Neural cell (in vitro differentiated cells): ENCODE measurements at regions not wholly inside any gene's neighbourhood (a gene's known extent, or its start where the extent isn't known, plus 50 kb on each side); places are given as distances from the start of the nearest gene placed in this dataset.

Experiments used
- H2AFZ ChIP-seq: fragments of 200-600, 300-800 bp; sonication (generic), shearing (Covaris generic); 2 replicates; pipeline ENCODE4 v1.6.0; 2014; ENCODE audit warnings: low read depth, mild to moderate bottlenecking, antibody characterized with exemption, low read length, moderate library complexity
- H3F3A ChIP-seq: fragments of 200-600 bp; shearing (Covaris generic); 2 replicates; pipeline ENCODE4 v1.6.1; 2016; ENCODE audit warnings: mild to moderate bottlenecking, moderate library complexity, mixed read lengths, antibody characterized with exemption, low read length; ENCODE audit not compliant: insufficient read depth, poor library complexity, severe bottlenecking
- H3K27ac ChIP-seq: fragments of 200-600, 300-800 bp; sonication (generic), shearing (Covaris generic); 2 replicates; pipeline ENCODE4 v1.5.1; 2014; ENCODE audit warnings: mild to moderate bottlenecking, low read length, moderate library complexity
- H3K27me3 ChIP-seq: fragments of 300-800, 200-600 bp; sonication (generic), shearing (Covaris generic); 2 replicates; pipeline ENCODE4 v1.6.0; 2014; ENCODE audit warnings: mild to moderate bottlenecking, low read depth, low read length, moderate library complexity; ENCODE audit not compliant: insufficient read depth
- H3K36me3 ChIP-seq: fragments of 300-800, 200-600 bp; sonication (generic), shearing (Covaris generic); 2 replicates; pipeline ENCODE4 v1.5.1; 2014; ENCODE audit warnings: mild to moderate bottlenecking, antibody characterized with exemption, low read length, moderate library complexity; ENCODE audit not compliant: insufficient read depth
- H3K4me2 ChIP-seq: fragments of 300-800, 200-600 bp; sonication (generic), shearing (Covaris generic); 2 replicates; pipeline ENCODE4 v1.6.0; 2014; ENCODE audit warnings: mild to moderate bottlenecking, low read length
- H3K4me3 ChIP-seq: fragments of 300-800, 200-600 bp; sonication (generic), shearing (Covaris generic); 2 replicates; pipeline ENCODE4 v1.5.1; 2014; ENCODE audit warnings: mild to moderate bottlenecking, low read length, moderate library complexity
- H3K79me2 ChIP-seq: fragments of 200-600 bp; shearing (Covaris generic); replicated peaks from 2 replicates; pipeline ENCODE4 v1.6.0; 2014; ENCODE audit warnings: mild to moderate bottlenecking, low read length, moderate library complexity; ENCODE audit not compliant: insufficient read depth
- H3K9ac ChIP-seq: fragments of 300-800, 200-600 bp; sonication (generic), shearing (Covaris generic); 2 replicates; pipeline ENCODE4 v1.6.1; 2016; ENCODE audit warnings: mild to moderate bottlenecking, low read length, mixed read lengths
- H3K9me2 ChIP-seq: fragments of 200-600 bp; shearing (Covaris generic); 2 replicates; pipeline ENCODE4 v1.6.1; 2016; ENCODE audit warnings: mild to moderate bottlenecking, low read length, mixed read lengths; ENCODE audit not compliant: insufficient read depth
- H3K9me3 ChIP-seq: fragments of 200-600, 300-800 bp; sonication (generic), shearing (Covaris generic); 2 replicates; pipeline ENCODE4 v1.6.1; 2016; ENCODE audit warnings: mild to moderate bottlenecking, mixed run types, low read length, moderate library complexity, mixed read lengths
- H4K20me1 ChIP-seq: fragments of 200-600 bp; shearing (Covaris generic); 2 replicates; pipeline ENCODE4 v1.6.1; 2016; ENCODE audit warnings: mild to moderate bottlenecking, mixed run types; ENCODE audit not compliant: insufficient read depth
- EP300 ChIP-seq: fragments of 450-650 bp; conservative IDR thresholded peaks from 2 replicates; pipeline ENCODE4 v1.6.1; 2014; ENCODE audit warnings: antibody characterized with exemption, mild to moderate bottlenecking, moderate library complexity; ENCODE audit not compliant: poor library complexity, severe bottlenecking
- EZH2 ChIP-seq: fragments of 200-600, 300-800 bp; shearing (Covaris generic), sonication (generic); IDR thresholded peaks from 2 replicates; pipeline ENCODE4 v1.6.1; 2014; ENCODE audit warnings: antibody characterized with exemption, low read length, borderline replicate concordance, mild to moderate bottlenecking; ENCODE audit not compliant: insufficient read depth, poor library complexity, severe bottlenecking
- MXI1 ChIP-seq: fragments of 450-650 bp; conservative IDR thresholded peaks from 2 replicates; pipeline ENCODE4 v1.6.1; 2014; ENCODE audit warnings: antibody characterized with exemption, mild to moderate bottlenecking; ENCODE audit not compliant: poor library complexity, severe bottlenecking
- POLR2AphosphoS5 ChIP-seq: IDR thresholded peaks from 2 replicates; pipeline ENCODE4 v1.6.1; 2012
- RAD21 ChIP-seq: fragments of 450-650 bp; conservative IDR thresholded peaks from 2 replicates; pipeline ENCODE4 v1.6.1; 2014; ENCODE audit warnings: antibody characterized with exemption, mild to moderate bottlenecking, moderate library complexity
- REST ChIP-seq: IDR thresholded peaks from 2 replicates; pipeline ENCODE4 v1.6.1; 2012; ENCODE audit warnings: borderline replicate concordance
- SMC3 ChIP-seq: fragments of 450-650 bp; conservative IDR thresholded peaks from 2 replicates; pipeline ENCODE4 v1.6.1; 2014; ENCODE audit warnings: antibody characterized with exemption, mild to moderate bottlenecking, moderate library complexity; ENCODE audit not compliant: poor library complexity
- TAF1 ChIP-seq: IDR thresholded peaks from 2 replicates; pipeline ENCODE4 v1.6.1; 2012; ENCODE audit warnings: low read depth
- TF ChIP-seq, protein P1 (sequence below): fragments of 450-650 bp; IDR thresholded peaks from 2 replicates; pipeline ENCODE4 v1.5.1; 2014; ENCODE audit warnings: antibody characterized with exemption, mild to moderate bottlenecking, moderate library complexity; ENCODE audit not compliant: poor library complexity, severe bottlenecking

GRCh38 chr5:106530150-106530549 is 1140.6 kb downstream of the EFNA5 start:
- H3K4me2 ChIP-seq = no peak overlapping the region
- no peak for TF ChIP-seq RAD21
- TF ChIP-seq MXI1 = no peak
- no peak for TF ChIP-seq EP300
- TF ChIP-seq POLR2AphosphoS5 = no peak
- TF ChIP-seq TAF1 = no peak
- no peak for TF ChIP-seq SMC3
- TF ChIP-seq, protein P1, sequence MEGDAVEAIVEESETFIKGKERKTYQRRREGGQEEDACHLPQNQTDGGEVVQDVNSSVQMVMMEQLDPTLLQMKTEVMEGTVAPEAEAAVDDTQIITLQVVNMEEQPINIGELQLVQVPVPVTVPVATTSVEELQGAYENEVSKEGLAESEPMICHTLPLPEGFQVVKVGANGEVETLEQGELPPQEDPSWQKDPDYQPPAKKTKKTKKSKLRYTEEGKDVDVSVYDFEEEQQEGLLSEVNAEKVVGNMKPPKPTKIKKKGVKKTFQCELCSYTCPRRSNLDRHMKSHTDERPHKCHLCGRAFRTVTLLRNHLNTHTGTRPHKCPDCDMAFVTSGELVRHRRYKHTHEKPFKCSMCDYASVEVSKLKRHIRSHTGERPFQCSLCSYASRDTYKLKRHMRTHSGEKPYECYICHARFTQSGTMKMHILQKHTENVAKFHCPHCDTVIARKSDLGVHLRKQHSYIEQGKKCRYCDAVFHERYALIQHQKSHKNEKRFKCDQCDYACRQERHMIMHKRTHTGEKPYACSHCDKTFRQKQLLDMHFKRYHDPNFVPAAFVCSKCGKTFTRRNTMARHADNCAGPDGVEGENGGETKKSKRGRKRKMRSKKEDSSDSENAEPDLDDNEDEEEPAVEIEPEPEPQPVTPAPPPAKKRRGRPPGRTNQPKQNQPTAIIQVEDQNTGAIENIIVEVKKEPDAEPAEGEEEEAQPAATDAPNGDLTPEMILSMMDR = no peak
- TF ChIP-seq EZH2 = no peak
- no peak for TF ChIP-seq REST

DNA sequence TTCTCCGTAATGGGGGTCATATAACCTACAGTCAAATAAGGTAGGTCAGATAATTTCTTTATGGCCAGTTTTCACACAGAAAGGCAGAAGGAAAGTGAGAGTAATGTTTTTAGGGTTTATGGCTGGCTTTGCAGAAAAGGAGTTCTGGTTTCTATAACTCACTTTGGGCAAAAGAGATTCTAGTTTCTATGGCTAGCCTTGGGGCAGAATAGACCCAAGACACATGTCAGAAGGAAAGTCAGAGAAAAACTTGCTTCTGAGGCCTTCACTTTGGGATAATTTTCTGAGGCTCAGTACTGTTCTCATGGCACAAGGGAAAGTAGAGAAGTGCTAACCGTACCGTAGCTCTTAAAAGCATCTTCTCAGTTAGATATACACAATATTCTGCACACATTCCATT is 1145.3 kb downstream of the EFNA5 start:
- Histone ChIP-seq H3K4me3 (no peak overlapping the region), H3K27me3 (no peaks in the 10 kb centered on the region), H3K27ac (no peak overlapping the region), H3F3A (no peaks in the 10 kb centered on the region), H4K20me1 (no peaks in the 10 kb centered on the region), H3K9me2 (no peaks in the 10 kb centered on the region), H3K79me2 (no peaks in the 10 kb centered on the region), H3K36me3 (no peaks in the 10 kb centered on the region), H3K4me2 (no peak overlapping the region), H2AFZ (no peak overlapping the region), H3K9me3 (no peaks in the 10 kb centered on the region), H3K9ac (no peak overlapping the region)
- TF ChIP-seq EZH2 (no peak), POLR2AphosphoS5 (no peak)

More at GRCh38 chr5:106530150-106530549, 1140.6 kb downstream of the EFNA5 start:
- Histone ChIP-seq H3K36me3 (no peaks in the 10 kb centered on the region), H3F3A (no peaks in the 10 kb centered on the region), H3K9me3 (no peaks in the 10 kb centered on the region), H3K4me3 (no peak overlapping the region), H3K9me2 (no peaks in the 10 kb centered on the region), H3K27me3 (no peaks in the 10 kb centered on the region), H3K79me2 (no peaks in the 10 kb centered on the region), H3K27ac (no peak overlapping the region), H4K20me1 (no peaks in the 10 kb centered on the region), H3K9ac (no peak overlapping the region), H2AFZ (no peak overlapping the region)

- Histone ChIP-seq H3K36me3 (no peaks in the 10 kb centered on the region), H3K4me3 (no peak overlapping the region), H3K79me2 (no peaks in the 10 kb centered on the region), H3K27ac (no peak overlapping the region), H3K4me2 (no peak overlapping the region), H2AFZ (no peak overlapping the region), H3K9me3 (no peaks in the 10 kb centered on the region), H3K9me2 (no peaks in the 10 kb centered on the region), H3K27me3 (no peaks in the 10 kb centered on the region), H4K20me1 (no peaks in the 10 kb centered on the region), H3K9ac (no peak overlapping the region), H3F3A (no peaks in the 10 kb centered on the region)
- TF ChIP-seq EP300 (no peak), SMC3 (no peak)
Observed at GRCh38 chr5:106523852-106524251, 1146.9 kb downstream of the EFNA5 start.
